ENCODE measurements at regions not wholly inside any gene's neighbourhood (a gene's known extent, or its start where the extent isn't known, plus 50 kb on each side); places are given as distances from the start of the nearest gene placed in this dataset.

DNA sequence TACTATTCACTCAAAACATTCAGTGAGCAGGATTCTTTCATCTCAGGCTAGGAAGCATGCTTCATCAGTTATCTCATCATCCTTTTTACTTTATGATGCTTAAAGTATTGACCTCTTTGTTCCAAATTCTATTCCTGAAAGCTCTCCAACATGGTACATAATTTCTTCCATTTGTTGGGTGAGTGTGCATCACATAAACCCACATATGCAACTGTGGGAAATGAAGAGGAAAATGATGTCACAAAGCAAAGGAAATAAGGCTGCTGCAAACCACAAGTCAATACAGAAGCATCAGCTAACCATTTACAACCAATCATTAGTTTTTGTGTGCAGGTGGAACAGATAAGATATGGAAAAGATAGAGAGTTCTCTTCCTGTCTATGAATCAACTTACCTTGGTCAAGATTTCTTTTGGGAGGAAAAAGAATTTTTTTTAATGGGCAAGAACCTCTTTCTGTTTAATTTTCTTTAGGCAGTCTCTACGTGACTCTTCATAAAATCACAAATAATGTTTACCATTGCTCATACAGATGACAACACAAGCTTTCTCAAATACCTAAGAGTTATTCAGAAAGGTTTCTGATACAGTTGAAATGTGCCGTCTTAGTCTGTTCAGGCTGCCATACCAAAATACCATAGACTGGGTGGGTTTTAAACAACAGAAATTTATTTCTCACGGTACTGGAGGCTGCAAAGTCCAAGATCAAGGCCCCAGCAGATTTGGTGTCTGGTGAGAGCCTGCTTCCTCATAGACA lies 259.9 kb downstream of the ADGRG6 start:
- FAIRE-seq = no peak

GRCh38 chr6:142562865-142563264 lies 261.1 kb downstream of the ADGRG6 start:
- FAIRE-seq = no peak

GRCh38 chr6:142566628-142567396 lies 265.0 kb downstream of the ADGRG6 start:
- no peak for FAIRE-seq

DNA sequence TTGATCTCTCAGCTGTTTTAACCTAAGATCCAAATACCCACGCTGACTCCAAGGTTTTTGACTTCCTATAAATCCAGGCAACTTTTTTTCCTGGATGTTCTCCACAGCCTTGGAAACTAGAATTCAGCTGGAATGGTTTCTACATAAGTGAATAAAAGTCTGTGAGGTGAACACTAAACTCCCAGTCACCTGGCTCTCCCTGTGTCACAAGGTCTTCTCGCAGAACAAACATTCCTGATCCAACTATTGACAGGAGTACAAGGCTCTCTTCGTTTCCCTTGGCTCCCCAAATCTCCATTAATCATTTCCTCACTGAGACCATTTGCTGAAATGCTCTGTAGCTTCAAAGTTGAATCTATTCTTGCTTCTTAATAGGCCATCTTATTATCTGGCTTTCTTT lies 265.7 kb downstream of the ADGRG6 start:
- FAIRE-seq = no peak

DNA sequence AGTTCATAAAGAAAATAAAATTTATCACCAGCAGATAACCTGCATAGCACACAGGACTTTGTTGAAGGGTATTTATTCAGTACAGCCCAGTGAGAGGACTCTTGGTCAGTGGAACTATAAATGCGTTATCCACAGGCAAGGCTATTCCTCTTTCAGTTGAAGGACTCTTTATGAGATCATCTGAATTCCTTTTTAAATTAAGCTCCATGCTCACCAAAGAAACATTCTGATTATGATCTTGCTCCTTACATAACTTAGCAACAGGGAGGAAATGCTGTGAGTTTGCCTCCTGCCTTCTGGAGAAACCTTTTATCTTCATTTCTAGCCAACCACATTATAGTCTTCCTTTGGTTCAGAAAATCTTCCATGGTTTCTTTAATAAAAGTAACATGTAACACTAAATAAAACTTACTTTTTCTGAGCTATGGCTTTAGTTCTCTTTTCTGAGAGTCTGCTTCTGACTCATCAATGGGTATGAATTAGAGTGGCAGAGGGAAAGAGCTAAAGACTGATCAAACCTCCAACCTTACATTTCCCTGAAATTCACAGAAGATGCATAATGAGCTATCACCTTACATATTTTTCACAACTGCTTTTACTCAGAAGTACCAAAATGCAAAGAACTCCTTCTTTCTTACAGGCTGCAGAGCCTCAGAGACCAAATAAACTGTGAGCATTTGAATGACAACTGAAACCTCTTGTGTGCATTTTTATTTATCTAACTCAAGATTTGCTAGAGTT lies 267.2 kb downstream of the ADGRG6 start:
- FAIRE-seq = no peak

GRCh38 chr6:142569676-142570075 lies 267.9 kb downstream of the ADGRG6 start:
- FAIRE-seq = no peak

- no peak for FAIRE-seq
Measured at GRCh38 chr6:142570221-142570671, 268.4 kb downstream of the ADGRG6 start.

- FAIRE-seq = no peak
Measured at GRCh38 chr6:142592876-142593275, 291.1 kb downstream of the ADGRG6 start.

GRCh38 chr6:142597836-142598235 lies 296.0 kb downstream of the ADGRG6 start:
- FAIRE-seq = no peak

- FAIRE-seq = no peak
Measured at GRCh38 chr6:142601427-142601826, 299.6 kb downstream of the ADGRG6 start.

DNA sequence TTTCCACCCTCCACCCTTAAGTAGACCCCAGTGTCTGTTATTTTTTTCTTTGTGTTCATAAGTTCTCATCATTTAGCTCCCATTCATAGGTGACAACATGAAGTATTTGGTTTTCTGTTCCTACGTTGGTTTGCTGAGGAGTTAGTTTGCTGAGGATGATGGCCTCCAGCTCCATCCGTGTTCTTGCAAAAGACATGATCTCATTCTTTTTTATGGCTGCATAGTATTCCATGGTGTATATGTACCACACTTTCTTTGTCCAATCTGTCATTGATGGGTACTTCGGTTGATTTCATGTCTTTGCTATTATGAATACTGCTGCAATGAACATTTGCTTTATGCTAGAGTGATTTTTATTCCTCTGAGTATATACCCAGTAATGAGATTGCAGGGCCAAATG lies 301.2 kb downstream of the ADGRG6 start:
- FAIRE-seq = no peak

DNA sequence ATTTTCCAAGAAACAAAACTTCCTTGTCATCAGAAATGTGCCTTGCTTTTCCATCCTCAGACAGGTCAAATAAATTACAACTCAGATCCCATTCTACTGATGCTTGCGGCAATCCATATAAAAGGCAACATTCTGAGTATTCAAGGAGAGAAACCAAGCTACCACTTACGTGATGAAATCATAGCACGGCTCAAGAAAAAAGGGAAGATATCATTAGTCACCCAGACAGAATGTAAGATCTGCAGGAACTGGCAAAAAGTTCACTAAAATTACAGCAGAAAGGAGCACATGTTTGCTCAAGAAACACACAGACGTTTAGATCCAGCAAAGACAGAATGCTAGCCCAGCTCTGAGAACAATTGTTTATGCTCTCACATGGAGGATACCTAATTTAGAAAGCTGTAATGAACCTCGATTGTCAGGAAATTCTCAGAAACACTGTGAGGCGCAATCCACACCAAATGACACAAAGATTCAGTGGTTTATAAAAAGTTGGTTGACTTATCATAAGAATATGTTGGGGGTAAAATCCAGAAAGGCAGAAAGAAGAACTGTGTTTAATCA lies 304.2 kb downstream of the ADGRG6 start:
- no peak for FAIRE-seq

DNA sequence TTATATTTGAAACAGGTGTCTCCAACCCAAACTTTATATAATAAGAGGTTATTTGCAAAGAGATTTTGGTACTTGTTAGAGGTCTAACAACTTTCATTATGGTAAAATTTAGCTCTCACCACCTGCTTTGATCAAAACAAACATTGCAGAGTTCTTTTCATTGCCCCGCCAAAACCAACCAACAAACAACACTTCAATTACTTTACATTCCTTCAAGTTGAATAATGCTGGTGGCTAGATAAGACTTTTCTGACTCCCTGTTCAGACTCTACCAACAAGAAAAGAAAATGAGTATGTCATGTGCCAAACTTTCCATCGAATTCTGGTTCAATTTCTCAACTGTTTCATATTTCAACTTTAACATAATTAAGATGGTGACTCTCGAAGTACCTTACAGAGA lies 311.1 kb downstream of the ADGRG6 start:
- FAIRE-seq = no peak

DNA sequence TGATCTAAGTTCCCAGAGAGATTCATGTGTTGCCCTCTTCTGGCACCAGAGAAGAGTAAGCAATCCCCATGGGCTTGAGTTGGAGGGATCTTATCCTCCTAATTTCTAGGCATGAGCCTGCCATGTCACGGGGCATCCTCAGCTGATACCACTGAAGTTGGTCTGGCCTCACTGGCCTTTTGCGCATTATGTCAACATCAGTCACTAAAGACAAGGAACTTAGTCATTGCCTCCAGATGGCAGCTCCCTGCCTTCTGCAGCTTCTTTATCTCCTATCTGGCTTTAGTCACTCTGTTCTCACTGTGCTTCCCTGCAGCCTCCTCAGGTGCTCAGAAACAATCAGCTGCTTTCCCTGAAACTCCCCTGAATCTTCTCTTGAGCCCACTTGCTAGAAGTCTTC lies 312.2 kb downstream of the ADGRG6 start:
- no peak for FAIRE-seq

GRCh38 chr6:142617158-142617557 lies 315.4 kb downstream of the ADGRG6 start:
- FAIRE-seq = no peak

- FAIRE-seq = no peak
Measured at GRCh38 chr6:142621822-142622221, 320.0 kb downstream of the ADGRG6 start.

GRCh38 chr6:142624978-142625715 lies 319.8 kb downstream of the HIVEP2 start:
- FAIRE-seq = no peak

- no peak for FAIRE-seq
Measured at GRCh38 chr6:142627474-142627873, 317.5 kb downstream of the HIVEP2 start.

GRCh38 chr6:142631517-142632385 lies 313.2 kb downstream of the HIVEP2 start:
- FAIRE-seq = no peak

DNA sequence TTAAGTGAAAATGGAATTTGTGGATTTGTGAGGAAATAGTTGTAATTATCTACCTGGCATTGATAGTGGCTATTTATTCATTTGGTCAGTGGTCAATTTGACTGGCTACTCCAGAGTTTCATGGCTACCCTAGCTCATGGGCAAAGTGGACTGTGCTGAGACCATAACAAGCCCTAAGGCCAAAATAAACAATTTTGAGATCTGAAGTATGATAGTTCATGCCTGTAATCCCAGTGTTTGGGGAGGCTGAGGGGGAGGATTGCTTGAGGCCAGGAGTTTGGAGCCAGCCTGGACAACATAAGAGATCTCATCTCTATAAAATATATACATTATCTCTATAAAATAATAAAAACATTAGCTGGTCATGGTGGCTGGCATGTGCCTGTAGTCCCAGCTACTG lies 311.7 kb downstream of the HIVEP2 start:
- no peak for FAIRE-seq

- FAIRE-seq = no peak
Measured at GRCh38 chr6:142635130-142635529, 309.8 kb downstream of the HIVEP2 start.

All from colon (tissue), 2 donors.